H1 (cell line): ENCODE measurements at regions not wholly inside any gene's neighbourhood (a gene's known extent, or its start where the extent isn't known, plus 50 kb on each side); places are given as distances from the start of the nearest gene placed in this dataset.

Source experiments
- CTCF ChIA-PET: fragments of 300-600 bp; sonication (Branson Sonifier 250); formaldehyde crosslinking; loops from one replicate; lab custom pipeline; 2021; ENCODE audit not compliant: partially characterized antibody; lab: Charles Lee
- POLR2A ChIA-PET: fragments of 300-600 bp; sonication (Branson Sonifier 250); formaldehyde crosslinking; loops from one replicate; lab custom pipeline; 2021; ENCODE audit warnings: inconsistent platforms; ENCODE audit not compliant: partially characterized antibody; lab: Charles Lee
- DNase-seq, 2 experiments: peaks; one replicate each; pipeline versions ENCODE4 v3.0.0 to v3.0.0-alpha.2; 2010 to 2022; ENCODE audit warnings: low spot score in 2 of 2, low read depth in 1 of 2, mixed read lengths in 1 of 2
- FAIRE-seq: peaks from 2 replicates; lab custom pipeline; 2011; peaks lifted over from hg19 to GRCh38; lab: Jason Lieb, UNC
- H2AFZ ChIP-seq: 2 replicates; pipeline ENCODE4 v1.8.1; 2012; ENCODE audit warnings: low read length, inconsistent platforms
- H2AK5ac ChIP-seq: 2 replicates; pipeline ENCODE4 v1.6.1; 2013; ENCODE audit warnings: low read depth, low read length
- H2BK120ac ChIP-seq: replicated peaks from 2 replicates; pipeline ENCODE3; 2013; ENCODE audit warnings: low read depth, low read length, inconsistent platforms
- H2BK12ac ChIP-seq: 2 replicates; pipeline ENCODE4 v1.6.1; 2013; ENCODE audit warnings: low read depth, low read length
- H2BK15ac ChIP-seq: 2 replicates; pipeline ENCODE4 v1.6.1; 2013; ENCODE audit warnings: low read length
- H2BK20ac ChIP-seq: 2 replicates; pipeline ENCODE4 v1.6.1; 2013; ENCODE audit warnings: low read length
- H2BK5ac ChIP-seq: 2 replicates; pipeline ENCODE4 v1.6.1; 2013; ENCODE audit warnings: low read depth, low read length
- H3K14ac ChIP-seq: 2 replicates; pipeline ENCODE4 v1.6.1; 2013; ENCODE audit warnings: inconsistent platforms; ENCODE audit not compliant: insufficient read length
- H3K18ac ChIP-seq: 2 replicates; pipeline ENCODE4 v1.6.1; 2013; ENCODE audit warnings: low read length; ENCODE audit errors: extremely low read depth
- H3K23ac ChIP-seq: 2 replicates; pipeline ENCODE4 v1.6.1; 2013; ENCODE audit warnings: inconsistent platforms; ENCODE audit not compliant: insufficient read length
- H3K23me2 ChIP-seq: 2 replicates; pipeline ENCODE4 v1.6.1; 2013; ENCODE audit warnings: low read depth, low read length
- H3K27ac ChIP-seq: 2 replicates; pipeline ENCODE4 v1.6.1; 2011; ENCODE audit warnings: low read depth, low read length, inconsistent platforms
- H3K27me3 ChIP-seq, 4 experiments: replicated peaks in 1 of 4; 1 replicate in 1 of 4; 2 replicates in 3 of 4; pipeline versions ENCODE4 v1.6.1 to v1.8.1; 2011 to 2013; ENCODE audit warnings: low read length in 3 of 4, mild to moderate bottlenecking in 3 of 4, inconsistent platforms in 2 of 4, mixed read lengths in 2 of 4, moderate library complexity in 1 of 4; ENCODE audit not compliant: control insufficient read depth in 3 of 4, insufficient read depth in 3 of 4; ENCODE audit errors: extremely low read depth in 1 of 4
- H3K36me3 ChIP-seq, 4 experiments: 2 replicates each; pipeline versions ENCODE4 v1.6.1 to v1.8.1; 2011 to 2013; ENCODE audit warnings: mild to moderate bottlenecking in 4 of 4, low read length in 3 of 4, moderate library complexity in 2 of 4, control low read depth in 1 of 4, inconsistent platforms in 1 of 4; ENCODE audit not compliant: insufficient read depth in 4 of 4, control insufficient read depth in 2 of 4
- H3K4ac ChIP-seq: replicated peaks from 2 replicates; pipeline ENCODE3; 2013; ENCODE audit warnings: low read length, low read depth, mixed read lengths, inconsistent platforms; ENCODE audit not compliant: insufficient read length
- H3K4me1 ChIP-seq, 4 experiments: replicated peaks in 1 of 4; 1 replicate in 1 of 4; 2 replicates in 3 of 4; pipeline versions ENCODE4 v1.6.1 to v1.8.1; 2011 to 2013; ENCODE audit warnings: low read length in 3 of 4, inconsistent platforms in 2 of 4, mixed read lengths in 1 of 4; ENCODE audit not compliant: insufficient read depth in 4 of 4, control insufficient read depth in 3 of 4
- H3K4me2 ChIP-seq, 2 experiments: 2 replicates each; pipeline versions ENCODE4 v1.6.1 to v1.8.1; 2011 to 2013; ENCODE audit warnings: low read depth in 2 of 2, low read length in 2 of 2, control low read depth in 1 of 2, inconsistent platforms in 1 of 2, mild to moderate bottlenecking in 1 of 2; ENCODE audit not compliant: insufficient read depth in 1 of 2
- H3K4me3 ChIP-seq, 4 experiments: fragments of 200-600, 300-600 bp in 1 of 4; sonication (generic), shearing (Covaris generic), sonication (Bioruptor Twin) in 1 of 4; 2 replicates each; pipeline versions ENCODE4 v1.5.1 to v1.8.1; 2011 to 2016; ENCODE audit warnings: low read length in 4 of 4, low read depth in 3 of 4, control low read depth in 2 of 4, inconsistent platforms in 2 of 4, mild to moderate bottlenecking in 2 of 4, mixed read lengths in 1 of 4, moderate library complexity in 1 of 4; ENCODE audit not compliant: insufficient read depth in 2 of 4; ENCODE audit errors: extremely low read depth in 1 of 4
- H3K56ac ChIP-seq: replicated peaks from 2 replicates; pipeline ENCODE3; 2013; ENCODE audit warnings: low read depth, mild to moderate bottlenecking, mixed read lengths, low read length, inconsistent platforms; ENCODE audit not compliant: insufficient read length
- H3K79me1 ChIP-seq: 2 replicates; pipeline ENCODE4 v1.6.1; 2013; ENCODE audit warnings: low read depth, low read length, control low read depth
- H3K79me2 ChIP-seq, 2 experiments: 2 replicates each; pipeline versions ENCODE4 v1.6.1 to v1.8.1; 2012 to 2013; ENCODE audit warnings: low read length in 2 of 2, mild to moderate bottlenecking in 2 of 2, inconsistent platforms in 1 of 2; ENCODE audit not compliant: insufficient read depth in 2 of 2, control insufficient read depth in 1 of 2
- H3K9ac ChIP-seq, 4 experiments: replicated peaks in 1 of 4; 1 replicate in 1 of 4; 2 replicates in 3 of 4; pipeline versions ENCODE4 v1.6.1 to v1.8.1; 2011 to 2013; ENCODE audit warnings: low read depth in 3 of 4, low read length in 3 of 4, control low read depth in 2 of 4, mild to moderate bottlenecking in 2 of 4, moderate library complexity in 2 of 4, inconsistent platforms in 1 of 4; ENCODE audit errors: extremely low read depth in 1 of 4
- H3K9me3 ChIP-seq, 2 experiments: 2 replicates each; pipeline versions ENCODE4 v1.6.1 to v1.8.1; 2012 to 2013; ENCODE audit warnings: mild to moderate bottlenecking in 2 of 2, moderate library complexity in 2 of 2, control low read depth in 1 of 2, inconsistent platforms in 1 of 2, low read depth in 1 of 2, low read length in 1 of 2, mixed read lengths in 1 of 2; ENCODE audit not compliant: insufficient read depth in 2 of 2
- H4K20me1 ChIP-seq, 2 experiments: replicated peaks in 1 of 2; 2 replicates each; pipeline versions ENCODE3 to v1.8.1; 2011 to 2013; ENCODE audit warnings: inconsistent platforms in 2 of 2, low read length in 2 of 2, mild to moderate bottlenecking in 1 of 2; ENCODE audit not compliant: insufficient read depth in 2 of 2, control insufficient read depth in 1 of 2
- H4K5ac ChIP-seq: 2 replicates; pipeline ENCODE4 v1.6.1; 2013; ENCODE audit warnings: low read length, low read depth, mixed read lengths, inconsistent platforms; ENCODE audit not compliant: insufficient read length
- H4K8ac ChIP-seq: 2 replicates; pipeline ENCODE4 v1.8.0; 2013; ENCODE audit warnings: mild to moderate bottlenecking, moderate library complexity, low read length, inconsistent platforms; ENCODE audit not compliant: insufficient read depth; ENCODE audit errors: extremely low read depth
- H4K91ac ChIP-seq: replicated peaks from 2 replicates; pipeline ENCODE3; 2013; ENCODE audit warnings: low read length, mixed read lengths, inconsistent platforms; ENCODE audit not compliant: insufficient read length
- ATF2 ChIP-seq: IDR thresholded peaks from 2 replicates; pipeline ENCODE4 v1.6.1; 2012; ENCODE audit warnings: low read length, inconsistent platforms
- BACH1 ChIP-seq: IDR thresholded peaks from 2 replicates; pipeline ENCODE4 v1.6.1; 2012; ENCODE audit warnings: low read length, improper control_type of control experiment
- CHD1 ChIP-seq: IDR thresholded peaks from 2 replicates; pipeline ENCODE4 v1.6.1; 2012; ENCODE audit warnings: low read depth, low read length, improper control_type of control experiment
- CTBP2 ChIP-seq: IDR thresholded peaks from 2 replicates; pipeline ENCODE4 v1.7.0; 2011; ENCODE audit warnings: borderline replicate concordance, mild to moderate bottlenecking, moderate library complexity, mixed read lengths, low read length; ENCODE audit not compliant: insufficient read depth, insufficient read length
- E2F6 ChIP-seq: IDR thresholded peaks from 2 replicates; pipeline ENCODE4 v1.6.1; 2012; ENCODE audit warnings: inconsistent platforms
- EZH2 ChIP-seq: fragments of 200-600 bp; sonication (generic); IDR thresholded peaks from 2 replicates; pipeline ENCODE4 v1.7.1; 2012; ENCODE audit warnings: low read depth, mild to moderate bottlenecking, moderate library complexity, low read length, inconsistent platforms; ENCODE audit not compliant: severe bottlenecking
- PHF8 ChIP-seq: fragments of 200-600 bp; sonication (generic); conservative IDR thresholded peaks from 2 replicates; pipeline ENCODE4 v1.7.1; 2012; ENCODE audit warnings: low read depth, mild to moderate bottlenecking, inconsistent platforms, low read length, moderate library complexity
- RAD21 ChIP-seq, 2 experiments: IDR thresholded peaks in 1 of 2; conservative IDR thresholded peaks in 1 of 2; 2 replicates each; pipeline ENCODE4 v1.6.1; 2011; ENCODE audit warnings: low read depth in 2 of 2, low read length in 2 of 2, improper control_type of control experiment in 1 of 2, inconsistent platforms in 1 of 2, mild to moderate bottlenecking in 1 of 2, moderate library complexity in 1 of 2
- SP2 ChIP-seq: IDR thresholded peaks from 2 replicates; pipeline ENCODE4 v1.6.1; 2012; ENCODE audit warnings: mild to moderate bottlenecking, low read length, inconsistent platforms
- TAF1 ChIP-seq: IDR thresholded peaks from 2 replicates; pipeline ENCODE4 v1.6.1; 2011; ENCODE audit warnings: mild to moderate bottlenecking, low read depth, low read length
- TAF7 ChIP-seq: optimal IDR thresholded peaks from 2 replicates; pipeline ENCODE3; 2011; ENCODE audit warnings: low read depth, mild to moderate bottlenecking, inconsistent platforms, low read length, moderate library complexity, borderline replicate concordance
- TBP ChIP-seq: IDR thresholded peaks from 2 replicates; pipeline ENCODE4 v1.6.1; 2011; ENCODE audit warnings: low read depth, low read length, improper control_type of control experiment

DNA sequence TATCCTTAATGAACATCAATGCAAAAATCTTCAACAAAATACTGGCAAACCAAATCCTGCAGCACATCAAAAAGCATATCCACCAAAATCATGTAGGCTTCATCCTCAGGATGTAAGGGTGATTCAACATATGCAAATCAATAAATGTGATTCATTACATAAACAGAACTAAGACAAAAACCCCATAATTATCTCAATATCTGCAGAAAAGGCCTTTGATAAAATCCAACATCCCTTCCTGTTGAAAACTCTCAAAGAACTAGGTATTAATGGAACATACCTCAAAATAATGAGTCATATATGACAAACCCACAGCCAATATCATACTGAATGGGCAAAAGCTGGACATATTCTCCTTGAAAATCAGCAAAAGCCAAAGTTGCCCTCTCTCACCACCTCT is 54.6 kb upstream of the DEPDC1 start:
- Histone ChIP-seq H2BK5ac (no peak overlapping the region), H3K4me3 (no peak overlapping the region), H3K4ac (no peak overlapping the region), H2AK5ac (no peak overlapping the region), H3K27ac (no peak overlapping the region), H4K8ac (no peak overlapping the region), H3K18ac (no peak overlapping the region), H3K4me2 (no peak overlapping the region), H3K14ac (no peak overlapping the region), H4K91ac (no peak overlapping the region), H3K27me3 (no peaks in the 10 kb centered on the region), H2BK15ac (no peak overlapping the region), H3K9me3 (0 out of 4 replicates have a peak, but pooled peaks cover 3% of the 10 kb centered on the region in 2 experiments), H3K56ac (no peak overlapping the region), H2AFZ (no peak overlapping the region), H3K4me1 (no peaks in the 10 kb centered on the region), H4K5ac (no peak overlapping the region), H2BK20ac (no peak overlapping the region), H2BK12ac (no peak overlapping the region), H2BK120ac (no peak overlapping the region), H3K23me2 (no peaks in the 10 kb centered on the region), H3K9ac (no peak overlapping the region), H3K36me3 (no peaks in the 10 kb centered on the region), H3K79me2 (no peaks in the 10 kb centered on the region), H4K20me1 (no peaks in the 10 kb centered on the region), H3K23ac (no peak overlapping the region), H3K79me1 (no peaks in the 10 kb centered on the region)
- FAIRE-seq (no peak), DNase-seq (no peak)
- CTCF ChIA-PET, result no interaction called here
- POLR2A ChIA-PET, result no interaction called here
- TF ChIP-seq SP2 (no peak), TBP (no peak), TAF1 (no peak), RAD21 (IDR thresholded peaks at IDR 0.05 in 1 of 2, conservative IDR thresholded peaks at IDR 0.05 in 1 of 2; ENCODE audit: low read depth in 2 of 2, low read length in 2 of 2) (no peak), ATF2 (no peak), CHD1 (no peak), E2F6 (no peak), EZH2 (no peak), TAF7 (no peak), BACH1 (no peak), PHF8 (no peak), CTBP2 (no peak)
